ENCODE measurements at regions not wholly inside any gene's neighbourhood (a gene's known extent, or its start where the extent isn't known, plus 50 kb on each side); places are given as distances from the start of the nearest gene placed in this dataset.

DNA sequence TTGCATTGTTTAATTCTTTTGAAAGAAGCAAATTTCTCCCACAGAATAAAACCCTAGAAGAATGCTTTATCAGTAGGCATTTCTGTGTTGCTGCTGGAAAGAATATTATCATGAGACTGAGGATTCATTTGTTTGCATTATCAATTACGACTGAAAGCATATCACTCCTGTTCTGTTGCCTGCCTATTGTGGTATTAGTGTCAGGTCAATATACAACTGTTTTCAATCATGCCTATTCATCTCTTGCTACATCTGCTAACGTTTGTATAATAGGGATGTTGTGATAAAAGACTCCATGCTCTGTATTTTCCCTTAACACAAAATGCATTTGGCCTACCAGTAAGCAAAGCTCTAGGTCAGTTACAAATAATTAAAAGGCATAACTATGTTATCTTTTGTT, 221.5 kb downstream of the PTPRC start:
- Histone ChIP-seq H3F3A (ENCODE audit: insufficient read depth) (peaks cover 21% of the 10 kb centered on the region), H3K36me3 (ENCODE audit: low read length) (peaks cover 63% of the 10 kb centered on the region), H3K79me2 (ENCODE audit: insufficient read depth, low read length) (peaks cover 47% of the 10 kb centered on the region; the same call in 1 of the 2 replicates), H3K4me2 (ENCODE audit: low read depth, low read length, poor library complexity, severe bottlenecking) (no peak overlapping the region), H3K27ac (ENCODE audit: low read depth, low read length) (no peak overlapping the region), H3K27me3 (ENCODE audit: low read length) (no peaks in the 10 kb centered on the region), H2AFZ (ENCODE audit: low read depth, low read length, severe bottlenecking) (no peak overlapping the region), H3K4me3 (ENCODE audit: insufficient read depth, low read length, poor library complexity, severe bottlenecking) (no peak overlapping the region), H3K9ac (ENCODE audit: low read length) (no peak overlapping the region), H3K9me2 (replicated peaks; ENCODE audit: insufficient read depth, low read length) (no peaks in the 10 kb centered on the region), H4K20me1 (ENCODE audit: low read depth, low read length) (peaks cover 14% of the 10 kb centered on the region), H3K9me3 (ENCODE audit: insufficient read depth, low read length) (no peaks in the 10 kb centered on the region)
- TF ChIP-seq EZH2phosphoT487 (conservative IDR thresholded peaks at IDR 0.05; ENCODE audit: low read length) (no peak), CTCF (IDR thresholded peaks at IDR 0.05; ENCODE audit: insufficient read depth, low read length, poor library complexity, severe bottlenecking) (no peak)

DNA sequence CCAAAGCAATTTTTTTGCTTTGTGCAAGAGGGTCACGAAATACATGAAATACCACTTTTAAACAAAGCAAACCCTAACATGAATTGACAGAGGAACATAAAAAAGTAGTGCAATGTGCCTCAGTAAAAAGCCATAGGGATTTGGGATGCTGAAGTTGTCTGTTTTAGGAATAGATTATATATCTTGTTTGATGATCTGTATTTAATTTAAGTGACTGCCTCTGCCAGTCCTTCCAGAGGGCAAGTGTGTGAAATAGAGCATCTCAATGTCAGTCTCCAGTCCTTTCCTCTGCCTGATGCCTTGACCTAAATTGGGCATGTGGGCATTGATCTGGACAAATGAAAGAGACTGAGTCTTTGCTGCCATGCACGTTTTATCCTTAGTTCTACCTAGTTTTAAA, 222.8 kb downstream of the PTPRC start:
- peaks cover 62% of the 10 kb centered on the region for H3K36me3 ChIP-seq (ENCODE audit: low read length)
- no peak overlapping the region for H3K4me2 ChIP-seq (ENCODE audit: low read depth, low read length, poor library complexity, severe bottlenecking)
- H3F3A ChIP-seq (ENCODE audit: insufficient read depth): peaks cover 23% of the 10 kb centered on the region
- H3K9ac ChIP-seq (ENCODE audit: low read length): no peak overlapping the region
- peaks cover 18% of the 10 kb centered on the region for H4K20me1 ChIP-seq (ENCODE audit: low read depth, low read length)
- no peaks in the 10 kb centered on the region for H3K9me2 ChIP-seq (replicated peaks; ENCODE audit: insufficient read depth, low read length)
- no peaks in the 10 kb centered on the region for H3K27me3 ChIP-seq (ENCODE audit: low read length)
- H3K27ac ChIP-seq (ENCODE audit: low read depth, low read length): no peak overlapping the region
- H2AFZ ChIP-seq (ENCODE audit: low read depth, low read length, severe bottlenecking): no peak overlapping the region
- TF ChIP-seq EZH2phosphoT487 (conservative IDR thresholded peaks at IDR 0.05; ENCODE audit: low read length) (no peak), CTCF (IDR thresholded peaks at IDR 0.05; ENCODE audit: insufficient read depth, low read length, poor library complexity, severe bottlenecking) (no peak)
- peaks cover 53% of the 10 kb centered on the region for H3K79me2 ChIP-seq (ENCODE audit: insufficient read depth, low read length)
- no peak overlapping the region for H3K4me3 ChIP-seq (ENCODE audit: insufficient read depth, low read length, poor library complexity, severe bottlenecking)
- no peaks in the 10 kb centered on the region for H3K9me3 ChIP-seq (ENCODE audit: insufficient read depth, low read length)

DNA sequence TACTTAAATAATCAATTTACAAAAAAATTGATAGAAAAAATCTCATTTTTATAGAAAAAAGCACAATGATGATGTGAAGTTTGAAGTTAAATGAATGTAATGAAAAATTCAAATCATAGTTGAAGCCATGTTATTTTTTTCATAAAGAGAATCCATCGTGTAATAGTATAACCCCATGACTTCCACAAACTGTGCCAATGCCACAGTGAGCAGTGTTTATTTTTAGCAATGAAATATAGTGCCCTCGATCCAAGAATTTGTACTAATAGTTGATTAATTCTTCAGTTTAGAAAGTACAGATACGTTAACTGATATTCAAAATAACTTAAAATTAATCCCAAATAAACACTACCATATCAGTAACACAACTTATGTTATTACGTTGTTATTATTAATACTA, 225.9 kb downstream of the PTPRC start:
- peaks cover 47% of the 10 kb centered on the region; the same call in 1 of the 2 replicates for H3K36me3 ChIP-seq (ENCODE audit: low read length)
- H3K27ac ChIP-seq (ENCODE audit: low read depth, low read length): no peak overlapping the region
- H3K9me2 ChIP-seq (replicated peaks; ENCODE audit: insufficient read depth, low read length): no peaks in the 10 kb centered on the region
- no peak overlapping the region for H3K4me2 ChIP-seq (ENCODE audit: low read depth, low read length, poor library complexity, severe bottlenecking)
- peaks cover 65% of the 10 kb centered on the region for H3K79me2 ChIP-seq (ENCODE audit: insufficient read depth, low read length)
- no peaks in the 10 kb centered on the region for H3K27me3 ChIP-seq (ENCODE audit: low read length)
- no peak for TF ChIP-seq EZH2phosphoT487 (conservative IDR thresholded peaks at IDR 0.05; ENCODE audit: low read length)
- no peak for TF ChIP-seq CTCF (IDR thresholded peaks at IDR 0.05; ENCODE audit: insufficient read depth, low read length, poor library complexity, severe bottlenecking)
- no peak overlapping the region for H3K9ac ChIP-seq (ENCODE audit: low read length)
- H3K4me3 ChIP-seq (ENCODE audit: insufficient read depth, low read length, poor library complexity, severe bottlenecking): no peak overlapping the region
- no peak overlapping the region for H2AFZ ChIP-seq (ENCODE audit: low read depth, low read length, severe bottlenecking)
- peaks cover 20% of the 10 kb centered on the region for H3F3A ChIP-seq (ENCODE audit: insufficient read depth)
- peaks cover 16% of the 10 kb centered on the region; the same call in 1 of the 2 replicates for H4K20me1 ChIP-seq (ENCODE audit: low read depth, low read length)
- H3K9me3 ChIP-seq (ENCODE audit: insufficient read depth, low read length): no peaks in the 10 kb centered on the region
